SK-N-SH treated with all-trans-retinoic acid at 6 μM for 48 hours (cell line): ENCODE measurements at regions not wholly inside any gene's neighbourhood (a gene's known extent, or its start where the extent isn't known, plus 50 kb on each side); places are given as distances from the start of the nearest gene placed in this dataset.
A peak's percentile ranks its signal among the peaks of the same experiment; 100 is the strongest.

Source experiments
- ATAC-seq: fragments of 200-7000 bp; cut with Tn5 transposase; 3 replicates; pipeline ENCODE4 v1.9.1; 2020; ENCODE audit warnings: mild to moderate bottlenecking, moderate library complexity
- ARNTL ChIP-seq: fragments of 450-650 bp; formaldehyde crosslinking; IDR thresholded peaks from 2 replicates; pipeline ENCODE4 v1.5.0; 2020; ENCODE audit warnings: low read depth, mild to moderate bottlenecking, moderate library complexity, borderline replicate concordance
- BACH2 ChIP-seq: fragments of 250-450 bp; sonication (Bioruptor Pico); IDR thresholded peaks from 2 replicates; pipeline ENCODE4 v1.9.0; 2021; ENCODE audit warnings: mild to moderate bottlenecking, borderline replicate concordance
- CREB5 ChIP-seq: fragments of 250-450 bp; sonication (Bioruptor Pico); IDR thresholded peaks from 2 replicates; pipeline ENCODE4 v1.5.1; 2020; ENCODE audit warnings: low read depth, mild to moderate bottlenecking, moderate library complexity
- CSRNP3 ChIP-seq: fragments of 250-450 bp; sonication (Bioruptor Pico); IDR thresholded peaks from 2 replicates; pipeline ENCODE4 v1.5.1; 2021; ENCODE audit warnings: mild to moderate bottlenecking, moderate library complexity
- ESRRG ChIP-seq: fragments of 250-450 bp; sonication (Bioruptor Pico); IDR thresholded peaks from 2 replicates; pipeline ENCODE4 v1.6.1; 2021; ENCODE audit warnings: mild to moderate bottlenecking
- GLIS3 ChIP-seq: fragments of 250-450 bp; sonication (Bioruptor Pico); IDR thresholded peaks from 2 replicates; pipeline ENCODE4 v1.5.0; 2020; ENCODE audit warnings: mild to moderate bottlenecking, moderate library complexity
- ISL1 ChIP-seq: fragments of 250-450 bp; sonication (Bioruptor Pico); IDR thresholded peaks from 2 replicates; pipeline ENCODE4 v2.1.2; 2022; ENCODE audit warnings: mild to moderate bottlenecking, moderate library complexity
- OSR1 ChIP-seq: fragments of 250-450 bp; sonication (Bioruptor Pico); IDR thresholded peaks from 2 replicates; pipeline ENCODE4 v1.8.0; 2022; ENCODE audit warnings: moderate library complexity, mild to moderate bottlenecking, inconsistent platforms
- PATZ1 ChIP-seq: fragments of 250-450 bp; sonication (Bioruptor Pico); IDR thresholded peaks from 2 replicates; pipeline ENCODE4 v1.8.0; 2020; ENCODE audit warnings: mild to moderate bottlenecking, moderate library complexity, borderline replicate concordance
- POU6F1 ChIP-seq: fragments of 250-450 bp; sonication (Bioruptor Pico); IDR thresholded peaks from 2 replicates; pipeline ENCODE4 v1.8.0; 2021; ENCODE audit warnings: low read depth, mild to moderate bottlenecking, moderate library complexity, borderline replicate concordance
- PPARA ChIP-seq: fragments of 250-450 bp; sonication (Bioruptor Pico); IDR thresholded peaks from 2 replicates; pipeline ENCODE4 v1.5.0; 2020; ENCODE audit warnings: mild to moderate bottlenecking, borderline replicate concordance
- RARB ChIP-seq: fragments of 250-450 bp; sonication (Bioruptor Pico); IDR thresholded peaks from 2 replicates; pipeline ENCODE4 v1.8.0; 2021; ENCODE audit warnings: mild to moderate bottlenecking, moderate library complexity
- SNAI2 ChIP-seq: fragments of 250-450 bp; sonication (Bioruptor Pico); IDR thresholded peaks from 2 replicates; pipeline ENCODE4 v1.5.0; 2020; ENCODE audit warnings: mild to moderate bottlenecking, moderate library complexity
- TCF4 ChIP-seq: fragments of 250-450 bp; sonication (Bioruptor Pico); IDR thresholded peaks from 2 replicates; pipeline ENCODE4 v1.8.0; 2021; ENCODE audit warnings: mild to moderate bottlenecking, moderate library complexity, borderline replicate concordance
- TOX ChIP-seq: fragments of 250-450 bp; sonication (Bioruptor Pico); IDR thresholded peaks from 2 replicates; pipeline ENCODE4 v1.8.0; 2021; ENCODE audit warnings: mild to moderate bottlenecking, moderate library complexity, borderline replicate concordance
- TSHZ2 ChIP-seq: fragments of 250-450 bp; sonication (Bioruptor Pico); IDR thresholded peaks from 2 replicates; pipeline ENCODE4 v1.5.0; 2020; ENCODE audit warnings: mild to moderate bottlenecking, moderate library complexity
- ZC3H10 ChIP-seq: fragments of 250-450 bp; sonication (Bioruptor Pico); IDR thresholded peaks from 2 replicates; pipeline ENCODE4 v1.5.1; 2021; ENCODE audit warnings: mild to moderate bottlenecking, moderate library complexity
- ZFP3 ChIP-seq: fragments of 250-450 bp; sonication (Bioruptor Pico); IDR thresholded peaks from 2 replicates; pipeline ENCODE4 v1.5.0; 2020; ENCODE audit warnings: mild to moderate bottlenecking, moderate library complexity
- ZFP30 ChIP-seq: fragments of 450-650 bp; formaldehyde crosslinking; IDR thresholded peaks from 2 replicates; pipeline ENCODE4 v1.5.0; 2022; ENCODE audit warnings: mild to moderate bottlenecking, moderate library complexity
- ZNF565 ChIP-seq: fragments of 450-650 bp; formaldehyde crosslinking; conservative IDR thresholded peaks from 2 replicates; pipeline ENCODE4 v1.5.0; 2020; ENCODE audit warnings: low read depth, mild to moderate bottlenecking, moderate library complexity
- ZNF8 ChIP-seq: fragments of 450-650 bp; formaldehyde crosslinking; IDR thresholded peaks from 2 replicates; pipeline ENCODE4 v1.5.0; 2020; ENCODE audit warnings: mild to moderate bottlenecking, moderate library complexity

GRCh38 chr3:72186400-72186855 lies 401.5 kb upstream of the PROK2 start (continued):
- no peak for TF ChIP-seq CREB5 (CRISPR knock-in tag)
- no peak for TF ChIP-seq RARB (CRISPR knock-in tag)
- TF ChIP-seq, all 23 proteins: peak for 0

GRCh38 chr3:72185549-72186399 lies 400.8 kb upstream of the PROK2 start:
- TF ChIP-seq ZNF565 (CRISPR knock-in tag), result no peak
- TF ChIP-seq ISL1 (CRISPR knock-in tag), result no peak
- no peak for TF ChIP-seq CSRNP3 (CRISPR knock-in tag)
- TF ChIP-seq ZFP3 (CRISPR knock-in tag), result no peak
- no peak for TF ChIP-seq ZFP30 (CRISPR knock-in tag)
- ATAC-seq, result peak; percentile 63

- ATAC-seq, result no peak
- TF ChIP-seq SNAI2 (CRISPR knock-in tag) (no peak), ZFP3 (CRISPR knock-in tag) (no peak), ZNF565 (CRISPR knock-in tag) (no peak), ZFP30 (CRISPR knock-in tag) (no peak), OSR1 (CRISPR knock-in tag) (no peak), ARNTL (CRISPR knock-in tag) (no peak), TCF4 (CRISPR knock-in tag) (no peak), ISL1 (CRISPR knock-in tag) (no peak), GLIS3 (no peak), BACH2 (CRISPR knock-in tag) (no peak), PATZ1 (CRISPR knock-in tag) (no peak), POU6F1 (CRISPR knock-in tag) (no peak), TOX (no peak), ZNF8 (no peak), ZC3H10 (CRISPR knock-in tag) (no peak)
Observed at GRCh38 chr3:72183489-72183888, 398.5 kb upstream of the PROK2 start.

GRCh38 chr3:72182206-72182605 lies 397.3 kb upstream of the PROK2 start:
- TF ChIP-seq ZFP30 (CRISPR knock-in tag), result no peak

GRCh38 chr3:72181251-72181650 lies 396.3 kb upstream of the PROK2 start:
- no peak for TF ChIP-seq ESRRG (CRISPR knock-in tag)
- no peak for ATAC-seq

More at GRCh38 chr3:72182206-72182605, 397.3 kb upstream of the PROK2 start:
- ATAC-seq, result no peak

- ATAC-seq, result no peak
- TF ChIP-seq BACH2 (CRISPR knock-in tag) (no peak), POU6F1 (CRISPR knock-in tag) (no peak), TSHZ2 (CRISPR knock-in tag) (no peak), ZFP30 (CRISPR knock-in tag) (no peak), TCF4 (CRISPR knock-in tag) (no peak), PPARA (CRISPR knock-in tag) (no peak)
Observed at GRCh38 chr3:72180405-72180804, 395.5 kb upstream of the PROK2 start.
